IMR-90 (cell line): ENCODE measurements at regions not wholly inside any gene's neighbourhood (a gene's known extent, or its start where the extent isn't known, plus 50 kb on each side); places are given as distances from the start of the nearest gene placed in this dataset.

Source experiments
- ATAC-seq: fragments of 200-7000 bp; cut with Tn5 transposase; 2 replicates; pipeline ENCODE4 v1.9.1; 2020; ENCODE audit warnings: low read depth, mild to moderate bottlenecking, moderate library complexity
- BruUV-seq: library from RNA; stranded (reverse); fragments of 400-500 nt; replicated peaks from 2 replicates; lab custom pipeline; 2021; lab: Mats Ljungman, UMichigan
- CTCF ChIA-PET: fragments of 300-600 bp; formaldehyde crosslinking; extraction: SDS; loops from one replicate; lab custom pipeline; 2021; ENCODE audit warnings: antibody characterized with exemption; lab: Yijun Ruan, JAX
- POLR2A ChIA-PET: fragments of 300-600 bp; sonication (Branson Sonifier 250); formaldehyde crosslinking; loops from one replicate; lab custom pipeline; 2022; ENCODE audit warnings: antibody characterized with exemption; ENCODE audit not compliant: unreplicated experiment; lab: Charles Lee
- DNase-seq: peaks from one replicate; pipeline ENCODE4 v3.0.0; 2013
- H2AFZ ChIP-seq: replicated peaks from 2 replicates; pipeline ENCODE3; 2013; ENCODE audit warnings: low read length, mild to moderate bottlenecking; ENCODE audit not compliant: poor library complexity
- H2AK5ac ChIP-seq: 2 replicates; pipeline ENCODE4 v1.6.1; 2013; ENCODE audit warnings: low read depth, low read length, inconsistent platforms
- H2AK9ac ChIP-seq: replicated peaks from 2 replicates; pipeline ENCODE3; 2013; ENCODE audit warnings: mild to moderate bottlenecking, low read depth, low read length, moderate library complexity; ENCODE audit not compliant: poor library complexity
- H2BK120ac ChIP-seq: 2 replicates; pipeline ENCODE4 v1.6.1; 2013; ENCODE audit warnings: low read depth, low read length, inconsistent platforms
- H2BK15ac ChIP-seq: 3 replicates; pipeline ENCODE4 v1.6.1; 2013; ENCODE audit warnings: low read depth, low read length, inconsistent platforms
- H2BK20ac ChIP-seq: 2 replicates; pipeline ENCODE4 v1.6.1; 2013; ENCODE audit warnings: low read depth, mild to moderate bottlenecking, inconsistent platforms, low read length, moderate library complexity
- H2BK5ac ChIP-seq: 2 replicates; pipeline ENCODE4 v1.6.1; 2013; ENCODE audit warnings: mild to moderate bottlenecking, low read depth, low read length, inconsistent platforms; ENCODE audit not compliant: poor library complexity, severe bottlenecking
- H3K14ac ChIP-seq: replicated peaks from 2 replicates; pipeline ENCODE4 v1.6.1; 2013; ENCODE audit warnings: low read depth, low read length, inconsistent platforms
- H3K18ac ChIP-seq: 2 replicates; pipeline ENCODE4 v1.6.1; 2013; ENCODE audit warnings: low read depth, low read length, control low read depth
- H3K23ac ChIP-seq: 2 replicates; pipeline ENCODE4 v1.6.1; 2013; ENCODE audit warnings: low read depth, low read length, inconsistent platforms
- H3K27ac ChIP-seq: 2 replicates; pipeline ENCODE4 v1.5.1; 2013; ENCODE audit warnings: mild to moderate bottlenecking, control low read depth, low read length; ENCODE audit not compliant: insufficient read depth
- H3K27me3 ChIP-seq: 2 replicates; pipeline ENCODE4 v1.6.1; 2013; ENCODE audit warnings: low read length; ENCODE audit not compliant: control insufficient read depth, insufficient read depth
- H3K36me3 ChIP-seq: 2 replicates; pipeline ENCODE4 v1.6.1; 2013; ENCODE audit warnings: low read length, mixed read lengths; ENCODE audit not compliant: control insufficient read depth, insufficient read depth
- H3K4ac ChIP-seq: 2 replicates; pipeline ENCODE4 v1.6.1; 2013; ENCODE audit warnings: low read depth, low read length, inconsistent platforms
- H3K4me1 ChIP-seq: 2 replicates; pipeline ENCODE4 v1.6.1; 2013; ENCODE audit warnings: low read length, mixed read lengths; ENCODE audit not compliant: control insufficient read depth, insufficient read depth
- H3K4me2 ChIP-seq: 2 replicates; pipeline ENCODE4 v1.6.1; 2013; ENCODE audit warnings: low read depth, mild to moderate bottlenecking, control low read depth, low read length, moderate library complexity
- H3K4me3 ChIP-seq: 2 replicates; pipeline ENCODE4 v1.5.1; 2013; ENCODE audit warnings: low read depth, mild to moderate bottlenecking, control low read depth, low read length, moderate library complexity; ENCODE audit not compliant: insufficient read depth
- H3K56ac ChIP-seq: 2 replicates; pipeline ENCODE4 v1.6.1; 2013; ENCODE audit warnings: low read length, inconsistent platforms; ENCODE audit not compliant: insufficient read depth; ENCODE audit errors: extremely low read depth
- H3K79me1 ChIP-seq, 2 experiments: 2 replicates each; pipeline ENCODE4 v1.6.1; 2013; ENCODE audit warnings: low read length in 2 of 2, inconsistent platforms in 1 of 2, low read depth in 1 of 2
- H3K9ac ChIP-seq: 2 replicates; pipeline ENCODE4 v1.6.1; 2013; ENCODE audit warnings: low read depth, low read length, control low read depth
- H3K9me1 ChIP-seq: 2 replicates; pipeline ENCODE4 v1.6.1; 2013; ENCODE audit warnings: low read length, inconsistent platforms; ENCODE audit not compliant: insufficient read depth
- H3K9me3 ChIP-seq: 2 replicates; pipeline ENCODE4 v1.6.1; 2013; ENCODE audit warnings: low read length; ENCODE audit not compliant: control insufficient read depth, insufficient read depth
- H4K20me1 ChIP-seq: 2 replicates; pipeline ENCODE4 v1.6.1; 2013; ENCODE audit warnings: low read length, inconsistent platforms; ENCODE audit not compliant: insufficient read depth
- H4K5ac ChIP-seq: 2 replicates; pipeline ENCODE4 v1.6.1; 2013; ENCODE audit warnings: mild to moderate bottlenecking, low read depth, low read length, control low read depth
- H4K8ac ChIP-seq, 2 experiments: 2 replicates each; pipeline ENCODE4 v1.6.1; 2013; ENCODE audit warnings: low read depth in 2 of 2, low read length in 2 of 2, control low read depth in 1 of 2, inconsistent platforms in 1 of 2
- H4K91ac ChIP-seq: 2 replicates; pipeline ENCODE4 v1.6.1; 2013; ENCODE audit warnings: low read depth, low read length, inconsistent platforms; ENCODE audit not compliant: insufficient read depth
- BHLHE40 ChIP-seq: fragments of 150-350 bp; IDR thresholded peaks from 2 replicates; pipeline ENCODE4 v1.6.1; 2016; ENCODE audit warnings: mild to moderate bottlenecking, low read depth, low read length
- CEBPB ChIP-seq: IDR thresholded peaks from 2 replicates; pipeline ENCODE4 v1.6.1; 2012; ENCODE audit warnings: low read depth, low read length, improper control_type of control experiment
- CHD1 ChIP-seq: IDR thresholded peaks from 2 replicates; pipeline ENCODE4 v1.6.1; 2012; ENCODE audit warnings: low read depth, low read length, improper control_type of control experiment
- FOS ChIP-seq: fragments of 150-350 bp; IDR thresholded peaks from 2 replicates; pipeline ENCODE4 v1.6.1; 2016; ENCODE audit warnings: low read depth, low read length
- MAFK ChIP-seq: IDR thresholded peaks from 2 replicates; pipeline ENCODE4 v1.6.1; 2012; ENCODE audit warnings: low read depth, low read length, improper control_type of control experiment
- MAZ ChIP-seq: IDR thresholded peaks from 2 replicates; pipeline ENCODE4 v1.6.1; 2012; ENCODE audit warnings: low read depth, mild to moderate bottlenecking, low read length, improper control_type of control experiment, moderate library complexity, borderline replicate concordance
- MXI1 ChIP-seq: IDR thresholded peaks from 2 replicates; pipeline ENCODE4 v1.6.1; 2012; ENCODE audit warnings: low read depth, mild to moderate bottlenecking, low read length, moderate library complexity, borderline replicate concordance
- NFE2L2 ChIP-seq: fragments of 150-350 bp; IDR thresholded peaks from 2 replicates; pipeline ENCODE4 v1.6.1; 2016; ENCODE audit warnings: low read depth, mild to moderate bottlenecking, low read length
- POLR2A ChIP-seq: IDR thresholded peaks from 2 replicates; pipeline ENCODE4 v1.6.1; 2012; ENCODE audit warnings: mild to moderate bottlenecking, low read depth, low read length
- RAD21 ChIP-seq: IDR thresholded peaks from 2 replicates; pipeline ENCODE4 v1.6.1; 2012; ENCODE audit warnings: low read length, improper control_type of control experiment
- RFX5 ChIP-seq: IDR thresholded peaks from 2 replicates; pipeline ENCODE4 v1.8.0; 2012; ENCODE audit warnings: low read depth, mild to moderate bottlenecking, low read length, moderate library complexity
- SMC3 ChIP-seq: fragments of 150-350 bp; IDR thresholded peaks from 2 replicates; pipeline ENCODE4 v1.6.1; 2016; ENCODE audit warnings: low read depth, mild to moderate bottlenecking, antibody characterized with exemption, low read length, moderate library complexity
- WGBS, 2 experiments: methylation state at CpG; one replicate each; pipeline versions ENCODE4 v1.1.5 to v1.1.7; 2013; ENCODE audit warnings: missing lambda C conversion rate in 2 of 2; ENCODE audit not compliant: insufficient read length in 1 of 2; ENCODE audit errors: extremely low coverage in 2 of 2; 5-methylcytosine and 5-hydroxymethylcytosine counted together
- dilution Hi-C: fragments of 300-500 bp; cut with HindIII; formaldehyde crosslinking; loops from one replicate; pipeline ENCODE4 v1.14.3; 2018; ENCODE audit warnings: low sequenced_read_pairs; ENCODE audit not compliant: unreplicated experiment
- in situ Hi-C: fragments of 300-500 bp; cut with MboI; formaldehyde crosslinking; loops from 3 replicates; pipeline ENCODE4 v1.14.3; 2019; ENCODE audit warnings: low sequenced_read_pairs, inconsistent platforms, mixed read lengths
- intact Hi-C: fragments of 100-400 bp; cut with micrococcal nuclease; formaldehyde crosslinking; loops from 2 replicates; pipeline ENCODE4 v1.10.0; 2022
- TF ChIP-seq, protein P1 (sequence below): fragments of 150-350 bp; IDR thresholded peaks from 2 replicates; pipeline ENCODE4 v1.6.1; 2017; ENCODE audit warnings: mild to moderate bottlenecking, antibody characterized with exemption, low read length, low read depth
- TF ChIP-seq, protein P2 (sequence below): fragments of 150-350 bp; IDR thresholded peaks from 2 replicates; pipeline ENCODE4 v1.6.1; 2016; ENCODE audit warnings: low read depth, mild to moderate bottlenecking, low read length, moderate library complexity, borderline replicate concordance
- TF ChIP-seq, protein P3 (sequence below): conservative IDR thresholded peaks from 2 replicates; pipeline ENCODE4 v1.5.1; 2012; ENCODE audit warnings: mild to moderate bottlenecking, low read depth, low read length, improper control_type of control experiment

DNA sequence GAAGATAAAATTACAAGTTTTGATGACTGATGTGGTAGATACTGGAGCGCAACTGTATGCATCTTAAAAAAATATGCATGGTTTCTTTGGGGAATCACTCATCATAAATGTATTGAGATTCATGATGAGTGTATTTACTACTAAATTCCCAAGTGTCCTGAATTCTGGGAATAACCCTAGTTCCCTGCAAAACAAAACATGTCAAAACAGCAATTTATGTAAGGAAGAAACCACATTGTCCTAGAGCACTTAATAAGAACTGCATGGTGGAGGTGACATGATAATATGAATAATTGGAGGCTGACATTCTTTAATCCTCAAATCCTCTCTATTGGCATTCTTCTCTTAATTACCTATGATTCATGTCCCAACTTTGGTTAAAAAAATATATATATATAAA, 1804.7 kb downstream of the STIM2 start:
- no peak for TF ChIP-seq MAZ
- no peak for TF ChIP-seq FOS
- TF ChIP-seq SMC3, result no peak
- TF ChIP-seq CEBPB, result no peak
- TF ChIP-seq RFX5, result no peak
- TF ChIP-seq, protein P1, sequence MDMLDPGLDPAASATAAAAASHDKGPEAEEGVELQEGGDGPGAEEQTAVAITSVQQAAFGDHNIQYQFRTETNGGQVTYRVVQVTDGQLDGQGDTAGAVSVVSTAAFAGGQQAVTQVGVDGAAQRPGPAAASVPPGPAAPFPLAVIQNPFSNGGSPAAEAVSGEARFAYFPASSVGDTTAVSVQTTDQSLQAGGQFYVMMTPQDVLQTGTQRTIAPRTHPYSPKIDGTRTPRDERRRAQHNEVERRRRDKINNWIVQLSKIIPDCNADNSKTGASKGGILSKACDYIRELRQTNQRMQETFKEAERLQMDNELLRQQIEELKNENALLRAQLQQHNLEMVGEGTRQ, result no peak
- no peak for TF ChIP-seq RAD21
- no peak for TF ChIP-seq POLR2A
- TF ChIP-seq, protein P2, sequence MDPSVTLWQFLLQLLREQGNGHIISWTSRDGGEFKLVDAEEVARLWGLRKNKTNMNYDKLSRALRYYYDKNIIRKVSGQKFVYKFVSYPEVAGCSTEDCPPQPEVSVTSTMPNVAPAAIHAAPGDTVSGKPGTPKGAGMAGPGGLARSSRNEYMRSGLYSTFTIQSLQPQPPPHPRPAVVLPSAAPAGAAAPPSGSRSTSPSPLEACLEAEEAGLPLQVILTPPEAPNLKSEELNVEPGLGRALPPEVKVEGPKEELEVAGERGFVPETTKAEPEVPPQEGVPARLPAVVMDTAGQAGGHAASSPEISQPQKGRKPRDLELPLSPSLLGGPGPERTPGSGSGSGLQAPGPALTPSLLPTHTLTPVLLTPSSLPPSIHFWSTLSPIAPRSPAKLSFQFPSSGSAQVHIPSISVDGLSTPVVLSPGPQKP, result no peak
- TF ChIP-seq, protein P3, sequence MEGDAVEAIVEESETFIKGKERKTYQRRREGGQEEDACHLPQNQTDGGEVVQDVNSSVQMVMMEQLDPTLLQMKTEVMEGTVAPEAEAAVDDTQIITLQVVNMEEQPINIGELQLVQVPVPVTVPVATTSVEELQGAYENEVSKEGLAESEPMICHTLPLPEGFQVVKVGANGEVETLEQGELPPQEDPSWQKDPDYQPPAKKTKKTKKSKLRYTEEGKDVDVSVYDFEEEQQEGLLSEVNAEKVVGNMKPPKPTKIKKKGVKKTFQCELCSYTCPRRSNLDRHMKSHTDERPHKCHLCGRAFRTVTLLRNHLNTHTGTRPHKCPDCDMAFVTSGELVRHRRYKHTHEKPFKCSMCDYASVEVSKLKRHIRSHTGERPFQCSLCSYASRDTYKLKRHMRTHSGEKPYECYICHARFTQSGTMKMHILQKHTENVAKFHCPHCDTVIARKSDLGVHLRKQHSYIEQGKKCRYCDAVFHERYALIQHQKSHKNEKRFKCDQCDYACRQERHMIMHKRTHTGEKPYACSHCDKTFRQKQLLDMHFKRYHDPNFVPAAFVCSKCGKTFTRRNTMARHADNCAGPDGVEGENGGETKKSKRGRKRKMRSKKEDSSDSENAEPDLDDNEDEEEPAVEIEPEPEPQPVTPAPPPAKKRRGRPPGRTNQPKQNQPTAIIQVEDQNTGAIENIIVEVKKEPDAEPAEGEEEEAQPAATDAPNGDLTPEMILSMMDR, result no peak
- no peak for TF ChIP-seq BHLHE40
- TF ChIP-seq CHD1, result no peak
- no peak for TF ChIP-seq MAFK
- no peak for TF ChIP-seq NFE2L2
- no peak for TF ChIP-seq MXI1
- intact Hi-C loops, result no loop called here
- H3K23ac ChIP-seq, result no peak overlapping the region
- H2BK120ac ChIP-seq, result no peak overlapping the region
- no peak overlapping the region for H3K27ac ChIP-seq
- no peaks in the 10 kb centered on the region for H3K9me3 ChIP-seq
- no peak overlapping the region for H2AK5ac ChIP-seq
- no peak overlapping the region for H2AFZ ChIP-seq
- H3K4me2 ChIP-seq, result no peak overlapping the region
- no peak overlapping the region for H2BK20ac ChIP-seq
- CTCF ChIA-PET, result no interaction called here
- H2AK9ac ChIP-seq, result no peak overlapping the region
- no peak overlapping the region for H4K8ac ChIP-seq
- H3K9me1 ChIP-seq, result no peaks in the 10 kb centered on the region
- H3K14ac ChIP-seq, result no peak overlapping the region
- no peaks in the 10 kb centered on the region for H3K4me1 ChIP-seq
- ATAC-seq, result no peak
- H4K91ac ChIP-seq, result no peak overlapping the region
- no peak overlapping the region for H3K9ac ChIP-seq
- H3K56ac ChIP-seq, result no peak overlapping the region
- no peaks in the 10 kb centered on the region for H3K36me3 ChIP-seq
- POLR2A ChIA-PET, result interaction anchor here (0.7 kb wide), 1 partner anchor 61 kb away, joined by 3 read pairs; no protein-coding TSS in a partner anchor
- H3K4ac ChIP-seq, result no peak overlapping the region
- no CpG with 5 or more reads among the region's 1 CpG for WGBS, 2 experiments
- H3K79me1 ChIP-seq, result no peaks in the 10 kb centered on the region
- H3K18ac ChIP-seq, result no peak overlapping the region
- no TSS peak for BruUV-seq
- dilution Hi-C loops, result no loop called here
- in situ Hi-C loops, result no loop called here
- H4K5ac ChIP-seq, result no peak overlapping the region
- no peak overlapping the region for H2BK5ac ChIP-seq
- no peaks in the 10 kb centered on the region for H4K20me1 ChIP-seq
- H3K27me3 ChIP-seq, result no peaks in the 10 kb centered on the region
- DNase-seq, result no peak
- no peak overlapping the region for H3K4me3 ChIP-seq
- H2BK15ac ChIP-seq, result no peak overlapping the region
